ENCODE measurements at regions not wholly inside any gene's neighbourhood (a gene's known extent, or its start where the extent isn't known, plus 50 kb on each side); places are given as distances from the start of the nearest gene placed in this dataset.

- no peaks in the 10 kb centered on the region for H3K27me3 ChIP-seq (ENCODE audit: insufficient read depth, low read length, poor library complexity, severe bottlenecking)
- no peaks in the 10 kb centered on the region for H3K36me3 ChIP-seq (ENCODE audit: insufficient read depth, low read length)
- no peak overlapping the region for H2AFZ ChIP-seq (ENCODE audit: low read length)
- H3K4me3 ChIP-seq (ENCODE audit: low read length, poor library complexity, severe bottlenecking), result no peak overlapping the region
- TF ChIP-seq EZH2phosphoT487 (IDR thresholded peaks at IDR 0.05; ENCODE audit: borderline replicate concordance), result no peak
- TF ChIP-seq CTCF (conservative IDR thresholded peaks at IDR 0.05; ENCODE audit: low read length), result no peak
- H3K79me2 ChIP-seq (ENCODE audit: insufficient read depth, low read length), result no peaks in the 10 kb centered on the region
- H4K20me1 ChIP-seq (ENCODE audit: insufficient read depth, low read length, poor library complexity, severe bottlenecking), result no peaks in the 10 kb centered on the region
- H3K9me3 ChIP-seq (ENCODE audit: insufficient read depth, low read depth, low read length), result no peaks in the 10 kb centered on the region
- no peak overlapping the region for H3K4me2 ChIP-seq (ENCODE audit: low read depth, low read length, poor library complexity, severe bottlenecking)
- H3K9me2 ChIP-seq (replicated peaks; ENCODE audit: low read depth, low read length), result no peaks in the 10 kb centered on the region
- H3K9ac ChIP-seq (ENCODE audit: low read depth, low read length, poor library complexity, severe bottlenecking), result no peak overlapping the region
- no peaks in the 10 kb centered on the region for H3K4me1 ChIP-seq (ENCODE audit: insufficient read depth, low read length, poor library complexity, severe bottlenecking)
- H3F3A ChIP-seq (ENCODE audit: low read depth), result no peaks in the 10 kb centered on the region
Observed at GRCh38 chr2:220513573-220514288, 886.3 kb downstream of the SLC4A3 start.

- no peak overlapping the region for H2AFZ ChIP-seq (ENCODE audit: low read length)
- H4K20me1 ChIP-seq (ENCODE audit: insufficient read depth, low read length, poor library complexity, severe bottlenecking), result no peaks in the 10 kb centered on the region
- H3K4me1 ChIP-seq (ENCODE audit: insufficient read depth, low read length, poor library complexity, severe bottlenecking), result no peaks in the 10 kb centered on the region
- no peaks in the 10 kb centered on the region; the same call in 1 of the 2 replicates for H3K9me3 ChIP-seq (ENCODE audit: insufficient read depth, low read depth, low read length)
- H3K36me3 ChIP-seq (ENCODE audit: insufficient read depth, low read length), result no peaks in the 10 kb centered on the region
- H3K4me2 ChIP-seq (ENCODE audit: low read depth, low read length, poor library complexity, severe bottlenecking), result no peak overlapping the region
- no peaks in the 10 kb centered on the region for H3K9me2 ChIP-seq (replicated peaks; ENCODE audit: low read depth, low read length)
- H3K79me2 ChIP-seq (ENCODE audit: insufficient read depth, low read length), result no peaks in the 10 kb centered on the region
- no peak for TF ChIP-seq EZH2phosphoT487 (IDR thresholded peaks at IDR 0.05; ENCODE audit: borderline replicate concordance)
- TF ChIP-seq CTCF (conservative IDR thresholded peaks at IDR 0.05; ENCODE audit: low read length), result no peak
- no peaks in the 10 kb centered on the region for H3K27me3 ChIP-seq (ENCODE audit: insufficient read depth, low read length, poor library complexity, severe bottlenecking)
- H3K9ac ChIP-seq (ENCODE audit: low read depth, low read length, poor library complexity, severe bottlenecking), result no peak overlapping the region
- no peaks in the 10 kb centered on the region for H3F3A ChIP-seq (ENCODE audit: low read depth)
- H3K4me3 ChIP-seq (ENCODE audit: low read length, poor library complexity, severe bottlenecking), result no peak overlapping the region
Observed at GRCh38 chr2:220521551-220521950, 894.1 kb downstream of the SLC4A3 start.

GRCh38 chr2:220528180-220528675, 900.8 kb downstream of the SLC4A3 start:
- Histone ChIP-seq H3K27me3 (ENCODE audit: insufficient read depth, low read length, poor library complexity, severe bottlenecking) (no peaks in the 10 kb centered on the region), H3K4me1 (ENCODE audit: insufficient read depth, low read length, poor library complexity, severe bottlenecking) (no peaks in the 10 kb centered on the region), H3K36me3 (ENCODE audit: insufficient read depth, low read length) (no peaks in the 10 kb centered on the region), H3K4me3 (ENCODE audit: low read length, poor library complexity, severe bottlenecking) (no peak overlapping the region), H3K79me2 (ENCODE audit: insufficient read depth, low read length) (no peaks in the 10 kb centered on the region), H2AFZ (ENCODE audit: low read length) (no peak overlapping the region), H3K9me3 (ENCODE audit: insufficient read depth, low read depth, low read length) (no peaks in the 10 kb centered on the region; the same call in 1 of the 2 replicates), H3K4me2 (ENCODE audit: low read depth, low read length, poor library complexity, severe bottlenecking) (no peak overlapping the region), H4K20me1 (ENCODE audit: insufficient read depth, low read length, poor library complexity, severe bottlenecking) (no peaks in the 10 kb centered on the region), H3K9ac (ENCODE audit: low read depth, low read length, poor library complexity, severe bottlenecking) (no peak overlapping the region), H3F3A (ENCODE audit: low read depth) (no peaks in the 10 kb centered on the region), H3K9me2 (replicated peaks; ENCODE audit: low read depth, low read length) (no peaks in the 10 kb centered on the region)
- no peak for TF ChIP-seq EZH2phosphoT487 (IDR thresholded peaks at IDR 0.05; ENCODE audit: borderline replicate concordance)
- no peak for TF ChIP-seq CTCF (conservative IDR thresholded peaks at IDR 0.05; ENCODE audit: low read length)

Measured in Loucy (cell line).